Urothelium cell line (cell line): ENCODE measurements at regions not wholly inside any gene's neighbourhood (a gene's known extent, or its start where the extent isn't known, plus 50 kb on each side); places are given as distances from the start of the nearest gene placed in this dataset.
A peak's percentile ranks its signal among the peaks of the same experiment; 100 is the strongest.

Experiments used
- DNase-seq: peaks from one replicate; pipeline ENCODE4 v3.0.0; 2011; ENCODE audit warnings: low spot score, mixed read lengths
- FAIRE-seq: peaks from 2 replicates; lab custom pipeline; 2011; peaks lifted over from hg19 to GRCh38; lab: Jason Lieb, UNC

- DNase-seq = no peak
- no peak for FAIRE-seq
Measured at GRCh38 chr6:4388675-4389074, 253.3 kb upstream of the ECI2 start.

DNA sequence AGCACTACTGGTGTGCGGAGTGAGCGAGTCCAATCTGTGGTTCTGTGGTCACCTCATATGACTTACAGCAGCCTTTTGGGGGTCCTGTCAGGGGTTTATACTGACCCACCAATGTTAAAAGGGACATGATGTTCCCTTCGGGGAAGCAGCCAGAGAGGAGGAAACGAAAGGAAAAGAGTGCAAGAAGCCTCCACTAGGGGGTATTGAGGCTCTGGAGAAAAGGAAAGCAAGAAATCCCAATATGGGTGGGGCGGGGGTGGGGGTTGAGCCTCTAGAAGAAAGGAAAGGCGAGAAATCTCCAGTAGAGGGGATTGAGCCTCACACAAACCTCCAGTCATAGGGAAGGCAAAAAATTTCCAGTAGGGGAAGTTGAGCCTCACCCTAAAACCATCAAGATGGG is 249.3 kb upstream of the ECI2 start:
- DNase-seq (no peak), FAIRE-seq (no peak)

- FAIRE-seq = no peak
- DNase-seq = no peak
Measured at GRCh38 chr6:4383910-4384638, 248.7 kb upstream of the ECI2 start.

DNA sequence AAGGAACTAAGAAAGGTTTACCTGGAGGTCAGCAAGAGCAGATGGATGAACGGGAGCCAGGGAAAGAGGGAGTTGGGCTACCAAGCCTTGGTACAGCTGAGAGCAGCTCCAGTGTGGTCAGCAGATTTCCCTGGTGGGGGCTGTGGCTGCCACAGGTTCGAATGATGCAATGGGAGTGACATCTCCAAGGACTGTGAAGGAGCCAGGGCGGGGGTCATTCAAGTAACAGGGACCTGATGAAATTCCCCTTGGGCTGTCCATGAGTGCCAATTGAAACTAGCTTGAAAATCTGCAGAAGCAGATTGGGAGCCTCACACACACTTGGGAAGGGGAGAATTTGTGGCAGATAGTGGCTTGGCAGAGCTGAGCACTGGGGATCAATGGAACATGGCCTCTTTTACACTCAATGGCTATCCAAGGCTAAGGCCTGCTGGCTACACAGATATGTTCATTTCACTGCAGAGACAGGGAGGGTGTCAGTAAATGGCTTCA is 247.0 kb upstream of the ECI2 start:
- FAIRE-seq (no peak), DNase-seq (no peak)

GRCh38 chr6:4381381-4381780 is 246.0 kb upstream of the ECI2 start:
- no peak for FAIRE-seq
- no peak for DNase-seq

- no peak for FAIRE-seq
- no peak for DNase-seq
Measured at GRCh38 chr6:4380881-4381281, 245.5 kb upstream of the ECI2 start.

DNA sequence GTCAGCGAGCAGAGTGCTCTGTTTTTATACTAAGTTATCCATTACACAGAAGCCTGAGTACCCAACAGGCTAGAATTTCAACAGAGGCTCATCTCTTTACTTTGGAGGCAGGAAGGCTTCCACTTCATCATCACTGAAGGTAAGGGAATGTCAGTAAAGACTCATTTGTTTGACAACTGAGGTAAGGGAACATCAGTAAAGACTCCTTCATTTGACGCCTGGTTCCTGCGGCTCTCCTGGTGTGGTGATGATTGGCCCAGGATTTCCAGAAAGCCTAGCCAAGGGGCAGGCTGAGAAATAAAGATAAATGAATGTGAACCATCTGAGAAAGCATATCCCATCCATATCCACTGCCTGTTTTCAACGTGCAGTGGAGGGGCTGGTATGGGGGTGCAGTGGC is 244.6 kb upstream of the ECI2 start:
- DNase-seq (no peak), FAIRE-seq (no peak)

DNA sequence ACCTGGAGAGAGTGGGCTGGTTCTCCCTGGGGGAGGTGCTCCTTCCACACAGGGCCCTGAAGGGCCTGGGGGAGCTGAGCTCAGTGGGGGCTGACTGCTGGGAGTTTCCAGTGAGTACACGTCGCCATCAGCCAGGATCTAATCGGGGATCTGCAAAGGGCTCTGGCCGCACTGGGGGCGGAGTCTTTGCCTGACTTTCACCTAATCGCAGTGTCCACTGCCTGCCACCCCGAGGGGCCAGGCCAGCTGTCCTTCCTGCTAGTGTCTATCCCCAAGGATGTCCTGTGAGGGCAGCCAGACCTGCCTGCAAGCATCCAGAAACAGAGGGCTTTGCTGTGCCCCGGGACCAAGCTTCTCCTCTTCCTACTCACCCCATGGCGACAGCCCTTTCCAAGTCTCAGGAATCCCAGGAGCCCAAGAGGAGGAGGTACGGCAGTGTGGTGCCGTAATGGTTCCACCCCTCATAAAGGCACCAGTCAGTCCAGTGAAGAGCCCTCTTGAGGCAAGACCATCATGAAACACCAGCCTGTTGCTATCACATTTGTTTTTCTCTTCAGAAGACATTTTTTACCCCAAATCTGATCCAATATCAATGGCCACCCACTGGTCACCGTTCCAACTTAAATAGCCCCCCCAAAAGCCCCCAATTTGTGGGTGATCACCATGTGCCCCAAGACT is 243.1 kb upstream of the ECI2 start:
- FAIRE-seq = no peak
- DNase-seq = no peak

DNA sequence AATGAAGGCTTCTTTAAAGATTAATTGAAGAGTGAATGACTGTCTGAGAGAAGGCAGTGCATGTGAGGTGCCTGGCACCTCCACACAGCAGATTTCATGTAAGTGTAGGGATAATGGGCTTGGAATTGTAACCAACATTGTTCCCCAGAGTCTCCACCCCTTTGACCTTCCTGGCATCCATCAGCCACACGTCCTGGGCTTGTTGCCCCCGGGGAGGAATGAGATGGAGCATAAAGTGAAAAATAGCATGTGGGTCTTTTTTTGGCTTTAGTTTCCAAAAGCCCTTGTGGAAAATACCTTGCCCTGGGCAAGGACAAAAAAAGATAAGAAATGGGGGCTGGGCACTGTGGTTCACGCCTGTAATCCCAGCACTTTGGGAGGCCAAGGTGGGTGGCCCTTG is 242.2 kb upstream of the ECI2 start:
- DNase-seq = no peak
- FAIRE-seq = no peak

- FAIRE-seq = no peak
- DNase-seq = no peak
Measured at GRCh38 chr6:4374216-4374615, 238.8 kb upstream of the ECI2 start.

GRCh38 chr6:4372866-4373265 is 237.5 kb upstream of the ECI2 start:
- FAIRE-seq = no peak

GRCh38 chr6:4371207-4371921 is 236.0 kb upstream of the ECI2 start:
- DNase-seq (peak; percentile 26), FAIRE-seq (no peak)

More at GRCh38 chr6:4372866-4373265, 237.5 kb upstream of the ECI2 start:
- DNase-seq = no peak

DNA sequence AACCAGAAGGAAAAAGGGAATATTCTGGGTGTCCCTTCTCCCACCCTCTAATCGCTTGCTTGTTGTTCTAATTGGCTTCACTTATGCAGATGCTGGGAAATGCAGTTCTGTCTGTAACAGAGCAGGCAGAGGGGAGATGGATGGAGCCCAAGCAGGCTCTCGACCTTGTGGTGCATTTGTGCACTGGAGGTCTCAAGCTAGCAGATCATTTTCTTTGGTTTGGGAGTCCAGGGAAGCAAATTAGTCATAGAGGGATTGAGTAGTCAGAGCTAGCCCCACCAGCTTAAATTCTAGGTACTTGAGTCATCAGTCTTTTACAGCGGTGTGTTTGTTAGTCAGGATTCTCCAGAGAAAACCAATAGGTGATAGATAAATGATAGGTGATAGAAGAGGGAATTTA is 234.7 kb upstream of the ECI2 start:
- FAIRE-seq (no peak), DNase-seq (peak; percentile 75)

GRCh38 chr6:4369616-4370015 is 234.2 kb upstream of the ECI2 start:
- FAIRE-seq (no peak), DNase-seq (peak; percentile 36)

DNA sequence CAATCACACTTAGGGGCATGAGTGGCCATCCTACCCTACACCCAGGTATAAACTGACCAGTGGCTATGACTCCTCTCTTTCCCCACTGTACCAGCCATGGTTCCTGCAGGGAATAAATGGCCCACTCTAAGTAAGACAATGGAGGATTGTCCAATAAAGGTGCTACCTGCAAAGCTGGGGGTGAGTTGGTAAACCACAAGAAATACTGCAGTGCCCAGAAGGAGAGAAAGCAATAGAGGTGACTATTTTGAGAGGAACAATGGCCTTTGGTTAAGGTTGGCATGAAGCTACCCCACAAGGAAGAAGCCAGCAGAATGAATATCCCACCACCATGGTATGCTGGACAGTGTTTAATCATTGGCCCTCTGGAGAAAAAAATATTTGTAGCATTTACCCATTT is 233.3 kb upstream of the ECI2 start:
- no peak for FAIRE-seq

DNA sequence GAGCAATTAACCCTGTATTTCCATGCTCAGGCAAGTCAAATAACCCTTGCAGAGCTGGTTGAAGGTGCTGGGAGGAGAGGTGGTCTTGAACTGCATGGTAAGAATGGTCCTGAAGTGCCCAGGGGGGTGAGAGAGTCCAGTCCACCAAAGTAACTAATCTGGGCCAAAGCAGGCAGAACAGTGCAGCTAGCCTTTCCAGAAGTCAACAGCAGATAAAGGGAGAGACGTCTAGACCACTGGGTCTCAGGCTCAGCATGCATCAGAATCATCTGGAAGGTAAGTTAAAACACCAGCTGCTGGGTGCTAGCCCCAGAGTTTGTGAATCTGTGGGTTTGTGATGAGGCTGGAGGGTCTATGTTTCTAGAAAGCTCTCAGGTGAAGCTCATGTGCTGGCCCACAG is 232.3 kb upstream of the ECI2 start:
- DNase-seq (no peak), FAIRE-seq (no peak)

More for the DNA sequence above, 233.3 kb upstream of the ECI2 start:
- DNase-seq = no peak

DNA sequence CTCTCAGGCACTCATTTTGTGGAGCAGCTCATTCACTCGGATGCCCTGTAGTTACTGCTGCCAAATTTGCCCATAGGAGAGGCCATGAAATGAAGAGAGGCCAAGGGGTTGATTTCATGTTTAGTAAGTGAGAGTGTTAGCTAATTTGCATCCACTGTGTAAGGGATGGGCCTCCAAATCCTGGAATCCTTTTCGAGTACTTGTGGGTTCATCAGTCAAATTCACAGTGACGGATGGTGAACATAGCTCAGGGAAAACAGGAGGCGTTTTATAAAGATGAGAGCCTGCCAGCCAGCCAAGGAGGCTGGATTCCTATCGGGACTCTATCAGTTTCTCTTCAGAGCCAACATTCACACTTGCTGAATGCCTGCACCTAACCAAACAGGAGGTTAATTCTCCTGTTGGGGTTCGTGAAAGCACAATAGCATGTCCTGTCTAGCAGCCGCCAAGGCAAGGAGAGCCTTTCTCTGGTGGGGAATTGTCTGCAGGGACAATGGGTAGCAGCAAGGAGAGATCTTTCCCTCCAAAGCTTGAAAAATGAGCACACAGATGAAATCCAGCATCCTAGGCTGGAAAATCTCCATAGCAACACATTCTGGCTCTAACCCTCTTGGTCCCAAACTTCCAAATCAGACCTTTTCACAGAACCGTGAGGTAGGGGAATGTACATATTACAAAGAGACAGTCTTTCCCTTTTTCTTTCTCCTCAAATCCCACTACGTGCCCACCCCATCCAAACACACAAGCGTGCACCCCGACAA is 231.4 kb upstream of the ECI2 start:
- FAIRE-seq (no peak), DNase-seq (no peak)

DNA sequence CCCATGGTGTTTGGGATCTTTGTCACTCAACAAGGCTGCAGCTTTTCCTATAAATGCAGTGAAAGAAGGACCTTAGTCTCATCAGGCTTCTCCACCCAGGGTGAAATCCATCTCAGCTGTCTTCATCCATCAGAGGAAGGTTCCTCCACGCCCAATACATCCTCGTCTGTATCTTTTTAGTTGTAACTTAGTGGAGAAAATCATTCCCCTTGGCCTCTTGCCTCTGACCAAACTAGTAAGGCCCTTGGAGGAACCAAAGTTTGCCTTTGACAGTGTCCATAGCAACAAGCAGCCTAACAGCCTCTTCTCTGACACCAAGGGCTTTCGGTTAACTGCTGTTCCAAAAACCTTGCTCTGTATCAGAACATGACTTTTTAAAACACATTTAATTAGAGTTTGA is 230.3 kb upstream of the ECI2 start:
- FAIRE-seq (no peak), DNase-seq (no peak)

DNA sequence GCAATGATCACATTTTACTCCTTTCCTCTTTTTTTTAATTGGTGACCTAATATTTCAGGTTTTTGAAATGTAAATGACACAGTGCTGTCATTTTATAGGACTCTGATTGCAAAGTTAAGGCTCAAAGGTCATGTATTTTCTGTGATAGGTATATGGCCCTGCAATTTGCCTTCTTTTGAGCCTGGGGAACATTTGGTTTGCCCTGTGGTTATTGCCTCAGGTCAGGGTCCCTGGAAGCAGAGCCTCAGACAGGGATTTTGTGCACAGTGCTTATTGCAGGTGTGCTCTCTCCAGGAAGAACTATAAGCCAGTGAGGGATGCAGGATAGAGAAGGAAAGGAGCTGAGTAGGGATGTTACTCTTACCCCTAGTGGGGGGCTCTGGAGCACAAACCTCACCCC is 229.3 kb upstream of the ECI2 start:
- no peak for DNase-seq
- FAIRE-seq = no peak

- no peak for DNase-seq
Measured at GRCh38 chr6:4364172-4364571, 228.8 kb upstream of the ECI2 start.

DNA sequence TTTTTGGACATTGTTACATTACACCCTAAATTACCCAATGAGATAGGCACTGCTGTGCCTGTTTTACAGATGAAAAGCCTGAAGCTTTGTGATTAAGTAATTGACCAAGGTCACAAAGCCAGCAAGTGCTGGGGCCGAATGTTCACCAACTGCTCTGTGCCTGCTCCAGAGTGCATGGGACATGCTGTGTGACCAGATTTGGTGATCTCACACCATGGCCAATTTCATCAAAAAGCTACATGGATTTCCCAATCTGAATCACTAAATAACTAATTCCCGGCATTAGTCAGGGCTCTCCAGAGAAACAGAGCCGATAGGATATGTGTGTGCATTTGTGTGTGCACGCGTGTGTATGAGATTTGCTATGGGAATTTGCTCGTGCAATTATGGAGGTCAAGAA is 228.3 kb upstream of the ECI2 start:
- FAIRE-seq (no peak), DNase-seq (no peak)

More at GRCh38 chr6:4364172-4364571, 228.8 kb upstream of the ECI2 start:
- FAIRE-seq = no peak
